Femur (tissue), 1 donor: ENCODE measurements at regions not wholly inside any gene's neighbourhood (a gene's known extent, or its start where the extent isn't known, plus 50 kb on each side); places are given as distances from the start of the nearest gene placed in this dataset.
"Not testable (repeated sequence)": the region's sequence is repeated elsewhere in the genome, so short reads cannot be mapped to it uniquely, and the experiment has no call there.

Experiments used
- DNase-seq: peaks from one replicate; pipeline ENCODE4 v3.0.0-alpha.2; 2017

DNA sequence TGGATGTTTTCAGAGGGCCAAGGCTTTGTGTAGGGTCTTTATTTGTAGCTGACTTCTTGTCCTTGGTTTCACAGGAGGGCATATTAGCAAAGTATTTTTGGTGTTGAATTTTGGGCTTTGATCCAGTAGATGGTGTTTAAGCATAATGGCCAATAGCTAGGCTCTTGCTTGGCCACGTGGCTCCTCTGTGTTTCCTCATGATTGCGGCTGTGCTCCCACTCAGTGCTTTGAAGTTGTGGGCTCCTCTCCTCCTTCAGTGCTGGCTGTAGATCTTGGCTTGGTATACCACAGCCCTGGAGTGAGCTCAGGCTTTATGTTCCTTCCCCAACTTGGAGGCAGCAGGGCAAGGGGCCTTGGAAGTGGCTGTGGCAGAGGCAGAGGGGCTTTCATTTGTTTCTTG is 107.2 kb upstream of the CENPE start:
- no peak for DNase-seq

DNA sequence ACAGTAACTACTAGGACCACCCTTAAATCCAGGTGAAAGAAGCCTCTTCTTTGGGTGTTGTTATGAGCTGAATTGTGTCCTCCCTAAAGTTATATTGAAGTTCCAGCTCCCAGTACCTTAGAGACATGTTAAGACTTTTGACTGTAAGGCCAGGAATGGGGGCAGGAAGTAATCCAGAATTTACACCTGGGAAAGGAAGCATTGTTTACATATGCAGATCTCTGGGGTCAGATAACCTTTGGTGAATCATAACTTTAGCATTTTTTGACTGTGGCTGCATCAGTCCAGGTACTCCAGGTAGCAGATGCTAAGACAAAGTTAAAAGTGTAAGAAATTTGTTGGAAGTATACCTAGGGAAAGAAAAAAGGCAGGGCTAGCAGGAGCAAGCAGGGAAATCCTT is 104.9 kb upstream of the CENPE start:
- DNase-seq, result no peak

DNA sequence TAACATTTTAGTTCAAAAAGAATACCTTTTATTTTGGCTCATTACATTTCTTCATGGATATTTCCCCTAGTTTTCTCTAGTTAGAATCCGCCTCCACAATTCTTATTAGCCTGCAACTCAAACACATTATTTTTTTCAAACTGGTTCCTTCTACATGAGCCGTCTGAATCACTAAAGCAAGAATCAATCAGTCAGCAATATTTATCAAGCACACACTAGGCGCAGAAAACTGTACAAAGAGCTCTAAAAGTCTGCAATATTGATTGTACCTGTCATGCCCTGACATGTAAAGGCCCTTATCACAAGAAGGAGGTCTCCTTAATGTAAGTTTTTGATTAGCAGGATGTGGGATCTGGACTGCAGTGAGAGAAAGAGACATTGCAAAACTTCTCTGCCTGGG is 94.8 kb upstream of the CENPE start:
- DNase-seq, result no peak

DNA sequence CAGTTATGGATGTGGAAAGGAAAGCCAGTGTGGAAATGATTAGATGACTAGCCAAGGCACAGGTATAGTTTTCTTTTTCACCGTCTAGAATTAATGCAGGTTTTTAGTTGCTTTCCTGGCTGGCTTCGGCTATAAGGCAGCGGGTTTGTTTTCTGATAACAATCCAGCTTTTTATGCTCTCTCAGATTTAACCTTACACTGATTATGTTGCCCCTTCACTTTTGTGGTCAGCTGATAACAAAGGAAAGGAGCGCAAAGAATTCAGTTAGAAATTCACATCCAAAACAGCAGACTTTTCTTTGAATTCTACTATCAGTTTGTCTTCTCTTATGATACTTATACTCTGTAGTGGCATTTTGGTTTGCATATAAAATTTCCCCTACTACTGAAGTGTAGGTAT is 94.2 kb upstream of the CENPE start:
- DNase-seq, result no peak

DNA sequence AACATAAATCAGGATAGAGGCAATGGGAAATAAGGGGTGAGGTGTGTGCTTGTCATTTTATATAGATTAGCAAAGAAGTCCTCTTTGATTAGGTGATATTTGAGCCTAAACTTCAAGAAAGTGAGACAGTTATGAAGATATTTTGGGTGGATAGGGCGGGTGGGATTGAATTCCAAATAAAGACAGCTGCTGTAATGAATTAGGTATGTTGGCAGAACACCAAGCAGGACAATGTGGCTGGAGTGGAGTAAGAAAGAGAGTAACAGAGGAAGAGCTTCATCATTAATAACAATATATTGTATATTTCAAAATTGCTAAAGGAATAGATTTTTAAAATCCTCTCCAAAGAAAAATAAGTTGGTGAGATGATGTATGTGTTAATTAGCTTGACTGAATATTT is 91.0 kb upstream of the CENPE start:
- no peak for DNase-seq

DNA sequence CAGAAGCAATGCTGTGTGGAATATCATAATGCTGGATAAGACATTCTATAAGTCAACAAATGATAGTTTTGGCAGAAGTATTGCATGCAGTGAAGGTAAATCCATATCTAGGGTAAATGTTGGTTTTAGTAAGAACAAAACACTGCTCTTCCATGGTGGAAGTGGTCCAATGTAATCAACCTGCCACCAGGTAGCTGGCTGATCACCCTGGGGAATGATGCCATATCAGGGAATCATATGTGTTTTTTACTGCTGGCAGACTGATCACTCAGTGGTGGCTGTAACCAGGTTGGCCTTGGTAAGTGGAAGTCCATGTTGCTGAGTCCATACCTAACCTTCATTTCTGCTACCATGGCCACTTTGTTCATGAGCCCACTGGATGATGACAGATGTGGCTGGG is 74.0 kb upstream of the CENPE start:
- no peak for DNase-seq

DNA sequence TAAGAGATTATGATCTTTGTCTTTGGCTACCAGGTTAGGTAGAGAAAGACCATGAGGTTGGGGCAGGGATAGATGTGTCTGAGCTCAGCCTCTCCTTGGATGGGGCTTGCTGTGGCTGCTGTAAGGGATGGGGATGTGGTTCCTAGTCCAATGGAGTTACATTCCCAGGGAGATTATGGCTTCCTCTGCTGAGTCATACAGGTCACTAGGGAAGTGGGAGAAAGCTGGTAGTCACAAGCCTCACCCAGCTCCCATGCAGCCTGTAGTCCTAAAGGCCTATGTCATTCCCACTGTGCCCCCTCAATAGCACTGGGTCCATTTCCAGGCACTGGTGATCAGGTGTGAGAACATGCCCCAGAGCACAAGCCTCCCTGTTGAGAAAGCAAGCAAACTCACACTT is 70.6 kb upstream of the CENPE start:
- no peak for DNase-seq

DNA sequence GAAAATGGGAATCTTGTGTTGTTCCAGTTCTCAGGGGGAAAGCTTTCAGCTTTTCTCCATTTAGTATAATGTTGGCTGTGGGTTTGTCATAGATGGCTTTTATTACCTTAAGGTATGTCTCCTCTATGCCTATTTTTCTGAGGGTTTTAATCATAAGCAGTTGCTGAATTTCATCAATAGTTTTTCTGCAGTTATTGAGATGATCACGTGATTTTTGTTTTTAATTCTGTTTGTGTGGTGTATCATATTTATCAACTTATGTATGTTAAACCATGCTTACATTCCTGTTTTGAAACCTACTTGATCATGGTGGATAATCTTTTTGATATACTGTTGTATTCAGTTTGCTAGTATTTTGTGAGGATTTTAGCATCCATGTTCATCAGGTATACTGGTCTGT is 66.8 kb upstream of the CENPE start:
- no peak for DNase-seq

DNA sequence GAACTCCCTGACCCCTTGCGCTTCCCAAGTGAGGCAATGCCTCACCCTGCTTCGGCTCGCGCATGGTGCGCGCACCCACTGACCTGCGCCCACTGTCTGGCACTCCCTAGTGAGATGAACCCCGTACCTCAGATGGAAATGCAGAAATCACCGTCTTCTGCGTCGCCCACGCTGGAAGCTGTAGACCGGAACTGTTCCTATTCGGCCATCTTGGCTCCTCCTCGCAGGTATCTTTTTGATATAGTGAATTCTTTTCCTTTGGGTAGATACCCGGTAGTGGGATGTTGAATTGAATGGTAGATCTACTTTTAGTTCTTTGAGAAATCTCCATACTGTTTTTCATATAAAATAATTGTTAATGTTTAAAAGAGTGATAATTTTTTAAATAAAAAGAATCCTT is 57.9 kb upstream of the CENPE start:
- not testable (repeated sequence) for DNase-seq
